Heart right ventricle (tissue), 16 donors: ENCODE measurements at regions not wholly inside any gene's neighbourhood (a gene's known extent, or its start where the extent isn't known, plus 50 kb on each side); places are given as distances from the start of the nearest gene placed in this dataset.

Source experiments
- ATAC-seq, 8 donors: fragments of 200-7000 bp; cut with Tn5 transposase; one replicate each; pipeline ENCODE4 v1.9.1; 2020; ENCODE audit warnings: mild to moderate bottlenecking in 8 of 8, moderate library complexity in 8 of 8, moderate number of reproducible peaks in 1 of 8
- DNase-seq, 2 donors: peaks; one replicate each; pipeline ENCODE4 v3.0.0-alpha.2; 2020
- H3K27ac ChIP-seq, 10 donors: fragments of 200-600 bp; sonication (generic) in 2 of 10; one replicate each; pipeline versions ENCODE4 v1.5.0 to v1.8.0; 2020 to 2022; ENCODE audit warnings: mild to moderate bottlenecking in 3 of 10
- H3K27me3 ChIP-seq, 7 donors: fragments of 200-600 bp; one replicate each; pipeline ENCODE4 v1.8.0; 2021 to 2022; ENCODE audit warnings: mild to moderate bottlenecking in 2 of 7
- H3K36me3 ChIP-seq, 9 donors: fragments of 200-600 bp; sonication (generic) in 1 of 9; one replicate each; pipeline versions ENCODE4 v1.5.0 to v1.8.0; 2020 to 2022; ENCODE audit warnings: mild to moderate bottlenecking in 2 of 9
- H3K4me1 ChIP-seq, 9 donors: fragments of 200-600 bp; sonication (generic) in 1 of 9; one replicate each; pipeline versions ENCODE4 v1.5.0 to v1.8.0; 2020 to 2022; ENCODE audit warnings: mild to moderate bottlenecking in 4 of 9
- H3K4me3 ChIP-seq, 10 donors: fragments of 200-600 bp; sonication (generic) in 2 of 10; one replicate each; pipeline versions ENCODE4 v1.5.0 to v1.8.0; 2020 to 2022; ENCODE audit warnings: mild to moderate bottlenecking in 7 of 10, moderate library complexity in 2 of 10
- H3K9me3 ChIP-seq, 11 donors: fragments of 200-600 bp in 10 of 11; sonication (generic) in 2 of 11; one replicate each; pipeline versions ENCODE4 v1.5.0 to v1.8.0; 2013 to 2022; ENCODE audit warnings: mild to moderate bottlenecking in 2 of 11, control low read depth in 1 of 11, moderate library complexity in 1 of 11
- CTCF ChIP-seq, 9 donors: fragments of 200-600 bp; sonication (generic) in 2 of 9; IDR thresholded peaks; one replicate each; pipeline versions ENCODE4 v1.5.0 to v1.8.0; 2021 to 2022; ENCODE audit warnings: antibody characterized with exemption in 9 of 9, mild to moderate bottlenecking in 5 of 9, moderate library complexity in 1 of 9
- WGBS, 2 donors: extraction: QIAGEN DNeasy Blood & Tissue Kit; methylation state at CpG; one replicate each; pipeline ENCODE4 v1.1.7; 2013; ENCODE audit warnings: inconsistent platforms in 1 of 2; 5-methylcytosine and 5-hydroxymethylcytosine counted together
- intact Hi-C, 10 donors: fragments of 100-400 bp; cut with DNase I; formaldehyde crosslinking; loops; one replicate each; pipeline versions ENCODE4 v1.11.1 to v1.14.2; 2022
- donor health status: Arrhythmogenic right ventricular cardiomyopathy.
- donor health status: ischemic (EF 13 %, LVEDD 7.1; RV severe dilation, severe dysfunction).
- donor health status: healthy with polysubstance abuse.
- donor health status: DM: no; HTN: yes; CAD: no.
- donor health status: DM: no; HTN: no; CAD: no.
- donor health status: ischemic (EF 25% LVEDD 6.9; RV normal size, moderate dysfunction).
- donor health status: ischemic (EF 25% LVEDD 5.7; RV mildly dilated, moderate dysfunction).
- donor health status: healthy.
- donor health status: DM: yes; HTN: yes; CAD: no.
- donor health status: Ischemic cardiomyopathy.
- donor health status: ischemic (EF 35%, LVEDD 5.7; RV mildly dilated, moderate dysfunction).
- donor health status: nonischemic (EF 11% LVEDD 7.7; RV severe dilation, severe dysfunction).
- donor health status: DM: yes; HTN: yes; CAD: no.
- donor health status: PGD.
- donor health status: ischemic (EF 29% LVEDD 5.4; RV normal size, mild dysfunction).
- donor health status: nonischemic (EF 23%, LVEDD 6.1; RV moderate dilation, normal function).

GRCh38 chr1:106677721-106678120 lies 378.8 kb upstream of the PRMT6 start:
- H3K27me3 ChIP-seq = no peaks in the 10 kb centered on the region
- ATAC-seq (no peak), DNase-seq (no peak)
- no peak overlapping the region for H3K4me3 ChIP-seq
- H3K4me1 ChIP-seq = no peaks in the 10 kb centered on the region
- WGBS, 2 donors = 46 to 49% methylated on average over 3 of the region's 3 CpGs
- no peak overlapping the region for H3K27ac ChIP-seq
- TF ChIP-seq CTCF (IDR thresholded peaks at IDR 0.05) = no peak
- no peaks in the 10 kb centered on the region for H3K9me3 ChIP-seq
- no peaks in the 10 kb centered on the region for H3K36me3 ChIP-seq
- intact Hi-C loops = no loop called here

- intact Hi-C loops = no loop called here
- Histone ChIP-seq H3K36me3 (no peaks in the 10 kb centered on the region), H3K27ac (no peak overlapping the region), H3K9me3 (no peaks in the 10 kb centered on the region), H3K4me1 (no peaks in the 10 kb centered on the region), H3K4me3 (no peak overlapping the region), H3K27me3 (no peaks in the 10 kb centered on the region)
- 76 to 88% methylated on average over 3 of the region's 3 CpGs for WGBS, 2 donors
- no peak for DNase-seq
- ATAC-seq = no peak
- TF ChIP-seq CTCF (IDR thresholded peaks at IDR 0.05) = no peak
Measured at GRCh38 chr1:106678279-106679050, 378.0 kb upstream of the PRMT6 start.

DNA sequence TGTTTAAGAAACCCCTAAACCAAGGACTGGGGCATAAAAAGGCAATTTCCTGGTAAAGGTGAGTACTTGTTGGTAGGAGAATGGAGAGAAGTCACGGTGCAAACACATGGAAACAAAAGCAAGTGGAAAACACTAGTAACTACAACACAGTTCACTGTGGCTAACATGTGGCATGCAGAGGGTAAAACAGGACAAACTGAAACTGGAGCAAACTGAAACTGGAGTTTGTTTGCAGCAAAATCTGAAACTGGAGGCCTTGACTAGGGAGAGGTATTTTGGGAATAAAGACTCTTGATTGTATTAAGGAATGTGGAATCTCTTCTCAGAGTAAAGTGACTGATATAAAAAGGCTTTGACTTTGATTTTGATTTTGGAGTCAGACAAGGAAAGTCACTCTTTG lies 376.3 kb upstream of the PRMT6 start:
- Histone ChIP-seq H3K36me3 (no peaks in the 10 kb centered on the region), H3K9me3 (peaks cover 0 to 4% (median 0%) of the 10 kb centered on the region in 11 donors), H3K27me3 (no peaks in the 10 kb centered on the region), H3K4me1 (no peaks in the 10 kb centered on the region), H3K4me3 (no peak overlapping the region), H3K27ac (no peak overlapping the region)
- DNase-seq (no peak), ATAC-seq (no peak)
- TF ChIP-seq CTCF (IDR thresholded peaks at IDR 0.05) = no peak
- 82 to 90% methylated on average over 1 of the region's 1 CpG for WGBS, 2 donors
- intact Hi-C loops = no loop called here

- Histone ChIP-seq H3K36me3 (no peaks in the 10 kb centered on the region), H3K4me1 (no peaks in the 10 kb centered on the region), H3K27me3 (no peaks in the 10 kb centered on the region), H3K9me3 (peaks cover 0 to 4% (median 0%) of the 10 kb centered on the region in 11 donors), H3K27ac (no peak overlapping the region), H3K4me3 (no peak overlapping the region)
- 38 to 62% methylated on average over 4 of the region's 4 CpGs for WGBS, 2 donors
- no peak for DNase-seq
- ATAC-seq = no peak
- intact Hi-C loops = no loop called here
- TF ChIP-seq CTCF (IDR thresholded peaks at IDR 0.05) = no peak
Measured at GRCh38 chr1:106680776-106681344, 375.6 kb upstream of the PRMT6 start.
